Osteoblast (primary cell): ENCODE measurements at regions not wholly inside any gene's neighbourhood (a gene's known extent, or its start where the extent isn't known, plus 50 kb on each side); places are given as distances from the start of the nearest gene placed in this dataset.

Experiments
- DNase-seq: peaks from one replicate; pipeline ENCODE4 v3.0.0; 2011; ENCODE audit warnings: low spot score, mixed read lengths; ENCODE audit not compliant: insufficient read length; ENCODE audit errors: missing footprints
- H2AFZ ChIP-seq: 2 replicates; pipeline ENCODE4 v1.6.0; 2011; ENCODE audit warnings: mild to moderate bottlenecking, low read length
- H3K27ac ChIP-seq: 2 replicates; pipeline ENCODE4 v1.5.1; 2011; ENCODE audit warnings: mild to moderate bottlenecking, low read depth, low read length, moderate library complexity
- H3K27me3 ChIP-seq: 2 replicates; pipeline ENCODE4 v1.6.0; 2012; ENCODE audit warnings: mild to moderate bottlenecking, control low read depth, inconsistent platforms, low read length, moderate library complexity; ENCODE audit not compliant: insufficient read depth
- H3K36me3 ChIP-seq: 2 replicates; pipeline ENCODE4 v1.5.1; 2011; ENCODE audit warnings: mild to moderate bottlenecking, low read length, control low read depth, moderate library complexity; ENCODE audit not compliant: insufficient read depth
- H3K4me1 ChIP-seq: 2 replicates; pipeline ENCODE4 v1.5.1; 2011; ENCODE audit warnings: mild to moderate bottlenecking, low read length, control low read depth, moderate library complexity; ENCODE audit not compliant: insufficient read depth
- H3K4me2 ChIP-seq: 2 replicates; pipeline ENCODE4 v1.6.0; 2011; ENCODE audit warnings: mild to moderate bottlenecking, low read length; ENCODE audit not compliant: insufficient read depth
- H3K4me3 ChIP-seq: fragments of 200-600 bp; sonication (generic); 3 replicates; pipeline ENCODE4 v1.5.1; 2012; ENCODE audit warnings: mild to moderate bottlenecking, low read length, inconsistent platforms; ENCODE audit not compliant: insufficient read depth
- H3K79me2 ChIP-seq: 2 replicates; pipeline ENCODE4 v1.6.0; 2012; ENCODE audit warnings: mild to moderate bottlenecking, low read length, control low read depth, inconsistent platforms; ENCODE audit not compliant: insufficient read depth
- H3K9me3 ChIP-seq: 2 replicates; pipeline ENCODE4 v1.5.1; 2011; ENCODE audit warnings: low read depth, low read length, control low read depth
- H4K20me1 ChIP-seq: 2 replicates; pipeline ENCODE4 v1.6.0; 2012; ENCODE audit warnings: mild to moderate bottlenecking, low read length, control low read depth; ENCODE audit not compliant: insufficient read depth
- CTCF ChIP-seq: IDR thresholded peaks from 2 replicates; pipeline ENCODE4 v1.5.1; 2011; ENCODE audit warnings: mild to moderate bottlenecking, low read depth, low read length, moderate library complexity; ENCODE audit errors: extremely low read depth

GRCh38 chr6:155936551-155936950 lies 480.9 kb upstream of the NOX3 start:
- Histone ChIP-seq H2AFZ (no peak overlapping the region), H3K4me3 (no peak overlapping the region), H3K36me3 (no peaks in the 10 kb centered on the region), H3K4me1 (no peaks in the 10 kb centered on the region), H3K79me2 (no peaks in the 10 kb centered on the region), H3K27me3 (no peaks in the 10 kb centered on the region), H3K9me3 (no peaks in the 10 kb centered on the region), H3K27ac (no peak overlapping the region), H3K4me2 (peak overlapping the region; percentile 19), H4K20me1 (no peaks in the 10 kb centered on the region)
- no peak for TF ChIP-seq CTCF
- no peak for DNase-seq

GRCh38 chr6:155936127-155936526 lies 480.5 kb upstream of the NOX3 start:
- Histone ChIP-seq H4K20me1 (no peaks in the 10 kb centered on the region), H3K27me3 (no peaks in the 10 kb centered on the region), H2AFZ (no peak overlapping the region), H3K9me3 (no peaks in the 10 kb centered on the region), H3K36me3 (no peaks in the 10 kb centered on the region), H3K4me3 (no peak overlapping the region), H3K4me2 (no peak overlapping the region), H3K4me1 (no peaks in the 10 kb centered on the region), H3K79me2 (no peaks in the 10 kb centered on the region), H3K27ac (no peak overlapping the region)
- no peak for DNase-seq
- no peak for TF ChIP-seq CTCF

GRCh38 chr6:155916846-155917624 lies 461.4 kb upstream of the NOX3 start:
- Histone ChIP-seq H3K4me3 (no peak overlapping the region), H3K4me1 (no peaks in the 10 kb centered on the region), H3K27me3 (no peaks in the 10 kb centered on the region), H3K27ac (no peak overlapping the region), H4K20me1 (no peaks in the 10 kb centered on the region), H3K9me3 (no peaks in the 10 kb centered on the region), H3K4me2 (no peak overlapping the region), H3K36me3 (no peaks in the 10 kb centered on the region), H3K79me2 (no peaks in the 10 kb centered on the region), H2AFZ (no peak overlapping the region)
- TF ChIP-seq CTCF = no peak
- no peak for DNase-seq

- H3K4me1 ChIP-seq = no peaks in the 10 kb centered on the region
- no peak overlapping the region for H2AFZ ChIP-seq
- TF ChIP-seq CTCF = no peak
- H3K4me2 ChIP-seq = no peak overlapping the region
- H3K4me3 ChIP-seq = no peak overlapping the region
- no peak overlapping the region for H3K27ac ChIP-seq
- no peaks in the 10 kb centered on the region for H3K79me2 ChIP-seq
- no peaks in the 10 kb centered on the region for H3K9me3 ChIP-seq
- DNase-seq = no peak
- no peaks in the 10 kb centered on the region for H4K20me1 ChIP-seq
- H3K36me3 ChIP-seq = no peaks in the 10 kb centered on the region
- H3K27me3 ChIP-seq = no peaks in the 10 kb centered on the region
Observed at GRCh38 chr6:155915651-155916050, 460.0 kb upstream of the NOX3 start.
